K562 (cell line): ENCODE measurements at regions not wholly inside any gene's neighbourhood (a gene's known extent, or its start where the extent isn't known, plus 50 kb on each side); places are given as distances from the start of the nearest gene placed in this dataset.

Experiments
- ATAC-seq: fragments of 200-7000 bp; cut with Tn5 transposase; 3 replicates; pipeline ENCODE4 v1.9.1; 2020; ENCODE audit warnings: moderate library complexity
- BruUV-seq: library from RNA; stranded (reverse); fragments of 400-500 nt; replicated peaks from 2 replicates; lab custom pipeline; 2021; lab: Mats Ljungman, UMichigan
- CTCF ChIA-PET: fragments of 300-600 bp; formaldehyde crosslinking; extraction: SDS; loops from one replicate; lab custom pipeline; 2021; ENCODE audit warnings: low intra/inter-chr PET ratio; lab: Yijun Ruan, JAX
- POLR2A ChIA-PET: fragments of 300-600, 350-650 bp; sonication (Branson Sonifier 250); formaldehyde crosslinking; extraction: SDS; loops from one replicate; lab custom pipeline; 2021; ENCODE audit warnings: antibody characterized with exemption, inconsistent platforms; lab: Yijun Ruan, JAX
- DNase-seq, 4 experiments: peaks; one replicate each; pipeline versions ENCODE4 v3.0.0 to v3.0.0-alpha.2; 2011 to 2018; ENCODE audit warnings: low spot score in 3 of 4, mixed read lengths in 3 of 4; ENCODE audit errors: extremely low read depth in 1 of 4
- FAIRE-seq: peaks from 2 replicates; lab custom pipeline; 2011; peaks lifted over from hg19 to GRCh38; lab: Jason Lieb, UNC
- H2AFZ ChIP-seq: 2 replicates; pipeline ENCODE4 v1.6.0; 2011; ENCODE audit warnings: low read depth, low read length, control low read depth, inconsistent platforms
- H3K27ac ChIP-seq: fragments of 200-600 bp; 3 replicates; pipeline ENCODE4 v1.8.0; 2011; ENCODE audit warnings: low read depth, mild to moderate bottlenecking, control low read depth, inconsistent platforms, low read length, moderate library complexity, mixed read lengths; ENCODE audit errors: extremely low read depth
- H3K27me3 ChIP-seq, 2 experiments: fragments of 300-600 bp in 1 of 2; 2 replicates in 1 of 2; 3 replicates in 1 of 2; pipeline versions ENCODE4 v1.6.0 to v1.8.0; 2011; ENCODE audit warnings: inconsistent platforms in 2 of 2, low read length in 2 of 2, mild to moderate bottlenecking in 1 of 2, mixed read lengths in 1 of 2, moderate library complexity in 1 of 2; ENCODE audit not compliant: control insufficient read depth in 2 of 2, insufficient read depth in 2 of 2
- H3K36me3 ChIP-seq: fragments of 300-600 bp; 3 replicates; pipeline ENCODE4 v1.8.0; 2011; ENCODE audit warnings: mild to moderate bottlenecking, low read length, inconsistent platforms; ENCODE audit not compliant: control insufficient read depth, insufficient read depth
- H3K4me1 ChIP-seq, 2 experiments: fragments of 200-600 bp in 1 of 2; replicated peaks in 1 of 2; 2 replicates in 1 of 2; 3 replicates in 1 of 2; pipeline versions ENCODE4 v1.5.1 to v1.8.0; 2011; ENCODE audit warnings: inconsistent platforms in 2 of 2, low read length in 2 of 2, mild to moderate bottlenecking in 1 of 2, mixed read lengths in 1 of 2, moderate library complexity in 1 of 2; ENCODE audit not compliant: control insufficient read depth in 2 of 2, insufficient read depth in 2 of 2
- H3K4me2 ChIP-seq: 2 replicates; pipeline ENCODE4 v1.6.1; 2011; ENCODE audit warnings: low read length, control low read depth, inconsistent platforms, mixed read lengths; ENCODE audit not compliant: insufficient read depth
- H3K4me3 ChIP-seq: fragments of 200-600 bp; sonication (generic), shearing (Covaris generic); 2 replicates; pipeline ENCODE4 v1.5.1; 2016; ENCODE audit warnings: control low read depth, inconsistent platforms
- H3K79me2 ChIP-seq: fragments of 200-600 bp; 3 replicates; pipeline ENCODE4 v1.8.0; 2011; ENCODE audit warnings: low read length, inconsistent platforms; ENCODE audit not compliant: control insufficient read depth, insufficient read depth
- H3K9ac ChIP-seq, 2 experiments: 2 replicates each; pipeline versions ENCODE4 v1.6.0 to v1.6.1; 2011; ENCODE audit warnings: low read depth in 2 of 2, low read length in 2 of 2, control low read depth in 1 of 2, inconsistent platforms in 1 of 2, mild to moderate bottlenecking in 1 of 2, mixed read lengths in 1 of 2; ENCODE audit not compliant: insufficient read depth in 1 of 2
- H3K9me1 ChIP-seq: one replicate; pipeline ENCODE4 v1.6.0; 2011; ENCODE audit warnings: inconsistent platforms, mild to moderate bottlenecking, low read length, moderate library complexity; ENCODE audit not compliant: control insufficient read depth, insufficient read depth
- H3K9me3 ChIP-seq: replicated peaks from 2 replicates; pipeline ENCODE4 v1.5.1; 2011; ENCODE audit warnings: low read depth, low read length, inconsistent platforms; ENCODE audit not compliant: control insufficient read depth, insufficient read depth
- H4K20me1 ChIP-seq: replicated peaks from 2 replicates; pipeline ENCODE4 v1.6.1; 2011; ENCODE audit warnings: low read length, inconsistent platforms, mixed read lengths; ENCODE audit not compliant: control insufficient read depth, insufficient read depth
- E2F3 ChIP-seq: fragments of 250-450 bp; sonication (Bioruptor Pico); IDR thresholded peaks from 2 replicates; pipeline ENCODE4 v1.4.0; 2020; ENCODE audit warnings: mild to moderate bottlenecking
- MAFK ChIP-seq: IDR thresholded peaks from 2 replicates; pipeline ENCODE4 v1.6.1; 2011; ENCODE audit warnings: low read length, improper control_type of control experiment
- MED1 ChIP-seq: sonication (generic); formaldehyde crosslinking; IDR thresholded peaks from 2 replicates; pipeline ENCODE4 v1.8.1; 2023; ENCODE audit warnings: missing genetic modification reagents, borderline replicate concordance
- NELFE ChIP-seq: IDR thresholded peaks from 2 replicates; pipeline ENCODE4 v1.6.1; 2011; ENCODE audit warnings: mild to moderate bottlenecking; ENCODE audit not compliant: insufficient read depth, insufficient read length
- SAFB2 ChIP-seq: fragments of 200-400 bp; formaldehyde crosslinking; IDR thresholded peaks from 2 replicates; pipeline ENCODE4 v1.6.1; 2018; ENCODE audit warnings: borderline replicate concordance, low read length, low read depth, moderate library complexity; ENCODE audit not compliant: severe bottlenecking
- SNIP1 ChIP-seq: fragments of 450-650 bp; IDR thresholded peaks from 2 replicates; pipeline ENCODE4 v1.7.1; 2017; ENCODE audit warnings: low read depth, mild to moderate bottlenecking
- TAL1 ChIP-seq: fragments of 450-650 bp; IDR thresholded peaks from 2 replicates; pipeline ENCODE4 v1.6.1; 2016; ENCODE audit warnings: mild to moderate bottlenecking
- ZKSCAN8 ChIP-seq: fragments of 200-800 bp; sonication (Bioruptor generic); IDR thresholded peaks from 2 replicates; pipeline ENCODE4 v1.6.1; 2016; ENCODE audit warnings: missing genetic modification characterization, missing compliant biosample characterization
- ZNF175 ChIP-seq: fragments of 200-800 bp; sonication (Bioruptor generic); IDR thresholded peaks from 2 replicates; pipeline ENCODE4 v1.6.1; 2016; ENCODE audit warnings: low read depth, mild to moderate bottlenecking, missing genetic modification characterization, missing compliant biosample characterization
- ZNF41 ChIP-seq: fragments of 250-450 bp; sonication (Bioruptor Pico); conservative IDR thresholded peaks from 2 replicates; pipeline ENCODE4 v1.4.0; 2020; ENCODE audit warnings: mild to moderate bottlenecking
- ZNF696 ChIP-seq: fragments of 250-450 bp; sonication (Bioruptor Pico); conservative IDR thresholded peaks from 2 replicates; pipeline ENCODE4 v1.4.0; 2020; ENCODE audit warnings: mild to moderate bottlenecking, moderate library complexity
- WGBS: fragments of 100-300 bp; shearing (Covaris generic); methylation state at CpG from one replicate; pipeline ENCODE4 v1.1.6; 2016; ENCODE audit warnings: low coverage, mixed read lengths; ENCODE audit not compliant: insufficient coverage; ENCODE audit errors: missing lambda C conversion rate; 5-methylcytosine and 5-hydroxymethylcytosine counted together
- in situ Hi-C: fragments of 300-500 bp; cut with MboI; formaldehyde crosslinking; loops from 4 replicates; pipeline ENCODE4 v1.15.0; 2018; ENCODE audit warnings: inconsistent platforms, mixed read lengths
- intact Hi-C: fragments of 100-400 bp; cut with micrococcal nuclease; formaldehyde crosslinking; loops from 2 replicates; pipeline ENCODE4 v1.14.2; 2022

DNA sequence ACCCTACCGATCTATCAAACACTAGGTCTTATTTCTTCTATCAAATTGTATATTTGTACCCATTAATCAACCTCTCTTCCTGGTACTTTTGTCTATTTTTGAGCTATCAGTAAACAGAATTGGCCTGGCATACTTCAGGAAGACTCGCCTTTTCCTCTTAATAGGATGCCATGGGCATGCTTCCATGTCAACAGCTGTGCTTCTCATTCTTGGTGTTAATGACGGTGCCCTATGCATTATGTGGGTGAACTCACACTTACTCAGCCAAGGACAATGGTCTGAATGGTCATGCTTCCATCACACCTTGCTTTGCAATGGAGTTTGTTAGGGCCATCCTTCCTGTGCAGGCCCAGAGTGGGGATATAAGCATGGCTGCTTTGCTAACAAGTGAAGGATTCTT is 521.8 kb downstream of the MIAT start:
- DNase-seq (no peak), FAIRE-seq (no peak), ATAC-seq (no peak)
- intact Hi-C loops (no loop called here), in situ Hi-C loops (no loop called here)
- ChIA-PET POLR2A (no interaction called here), CTCF (no interaction called here)
- Histone ChIP-seq H3K27ac (no peak overlapping the region), H4K20me1 (no peaks in the 10 kb centered on the region), H2AFZ (no peak overlapping the region), H3K27me3 (no peaks in the 10 kb centered on the region), H3K36me3 (no peaks in the 10 kb centered on the region), H3K79me2 (no peaks in the 10 kb centered on the region), H3K4me1 (no peaks in the 10 kb centered on the region), H3K9me3 (no peaks in the 10 kb centered on the region), H3K9ac (no peak overlapping the region), H3K4me2 (no peak overlapping the region), H3K4me3 (no peak overlapping the region), H3K9me1 (no peaks in the 10 kb centered on the region)
- no peak for TF ChIP-seq SAFB2
- TF ChIP-seq E2F3 (CRISPR knock-in tag): no peak
- no peak for TF ChIP-seq MAFK
- no peak for TF ChIP-seq ZKSCAN8 (CRISPR knock-in tag)
- TF ChIP-seq ZNF41 (CRISPR knock-in tag): no peak
- TF ChIP-seq ZNF696 (CRISPR knock-in tag): no peak
- no peak for TF ChIP-seq SNIP1
- no peak for TF ChIP-seq ZNF175 (CRISPR knock-in tag)
- TF ChIP-seq TAL1: no peak
- TF ChIP-seq MED1 (CRISPR knock-in tag): no peak
- no peak for TF ChIP-seq NELFE
- WGBS: 0% methylated on average over 3 of the region's 3 CpGs
- BruUV-seq: no TSS peak
